A673 (cell line): ENCODE measurements at regions not wholly inside any gene's neighbourhood (a gene's known extent, or its start where the extent isn't known, plus 50 kb on each side); places are given as distances from the start of the nearest gene placed in this dataset.

Experiments used
- BruUV-seq: library from RNA; stranded (reverse); fragments of 400-500 nt; replicated peaks from 2 replicates; lab custom pipeline; 2021; lab: Mats Ljungman, UMichigan
- CTCF ChIA-PET: fragments of 300-600 bp; sonication (Branson Sonifier 250); formaldehyde crosslinking; loops from one replicate; lab custom pipeline; 2022; ENCODE audit warnings: antibody characterized with exemption; lab: Charles Lee
- POLR2A ChIA-PET: fragments of 300-600 bp; sonication (Branson Sonifier 250); formaldehyde crosslinking; loops from one replicate; lab custom pipeline; 2022; ENCODE audit warnings: antibody characterized with exemption; ENCODE audit not compliant: low non-redundant PET; lab: Charles Lee
- DNase-seq: peaks from one replicate; pipeline ENCODE4 v3.0.0-alpha.2; 2015; ENCODE audit warnings: low spot score
- H3K27ac ChIP-seq: fragments of 200-600 bp; sonication (generic); 2 replicates; pipeline ENCODE4 v1.5.1; 2016; ENCODE audit warnings: mixed run types, low read depth, mild to moderate bottlenecking, mixed read lengths, antibody characterized with exemption, low read length; ENCODE audit not compliant: poor library complexity, severe bottlenecking
- H3K27me3 ChIP-seq: fragments of 200-600 bp; sonication (generic); replicated peaks from 2 replicates; pipeline ENCODE4 v1.6.1; 2017; ENCODE audit warnings: mixed run types, low read depth, mild to moderate bottlenecking, mixed read lengths, antibody characterized with exemption, low read length; ENCODE audit not compliant: insufficient read depth, poor library complexity
- H3K36me3 ChIP-seq: fragments of 200-600 bp; sonication (generic); 2 replicates; pipeline ENCODE4 v1.6.1; 2016; ENCODE audit warnings: mixed run types, mild to moderate bottlenecking, mixed read lengths, antibody characterized with exemption, low read length; ENCODE audit not compliant: insufficient read depth, poor library complexity, severe bottlenecking
- H3K4me1 ChIP-seq: fragments of 200-600 bp; sonication (generic); 2 replicates; pipeline ENCODE4 v1.6.1; 2017; ENCODE audit warnings: mixed run types, mild to moderate bottlenecking, mixed read lengths, antibody characterized with exemption, low read length; ENCODE audit not compliant: insufficient read depth, poor library complexity, severe bottlenecking
- H3K4me3 ChIP-seq: fragments of 200-600 bp; sonication (generic); 2 replicates; pipeline ENCODE4 v1.5.1; 2016; ENCODE audit warnings: low read depth, mixed run types, mild to moderate bottlenecking, mixed read lengths, low read length; ENCODE audit not compliant: poor library complexity, severe bottlenecking
- H3K9me3 ChIP-seq: fragments of 200-600 bp; sonication (generic); 2 replicates; pipeline ENCODE4 v1.6.1; 2016; ENCODE audit warnings: mixed run types, low read depth, mild to moderate bottlenecking, mixed read lengths, antibody characterized with exemption, low read length; ENCODE audit not compliant: poor library complexity, severe bottlenecking
- EZH2 ChIP-seq: fragments of 200-600 bp; sonication (generic); IDR thresholded peaks from 2 replicates; pipeline ENCODE4 v1.6.1; 2017; ENCODE audit warnings: borderline replicate concordance, low read depth, mild to moderate bottlenecking, mixed read lengths, antibody characterized with exemption, low read length; ENCODE audit not compliant: poor library complexity, severe bottlenecking
- intact Hi-C: fragments of 100-400 bp; cut with micrococcal nuclease; formaldehyde crosslinking; loops from one replicate; pipeline ENCODE4 v1.10.0; 2022; ENCODE audit not compliant: unreplicated experiment
- TF ChIP-seq, protein P1 (sequence below): fragments of 300-800, 200-600 bp; sonication (generic); conservative IDR thresholded peaks from 2 replicates; pipeline ENCODE4 v1.5.1; 2017; ENCODE audit warnings: low read depth, mild to moderate bottlenecking, antibody characterized with exemption, low read length, moderate library complexity, mixed read lengths

DNA sequence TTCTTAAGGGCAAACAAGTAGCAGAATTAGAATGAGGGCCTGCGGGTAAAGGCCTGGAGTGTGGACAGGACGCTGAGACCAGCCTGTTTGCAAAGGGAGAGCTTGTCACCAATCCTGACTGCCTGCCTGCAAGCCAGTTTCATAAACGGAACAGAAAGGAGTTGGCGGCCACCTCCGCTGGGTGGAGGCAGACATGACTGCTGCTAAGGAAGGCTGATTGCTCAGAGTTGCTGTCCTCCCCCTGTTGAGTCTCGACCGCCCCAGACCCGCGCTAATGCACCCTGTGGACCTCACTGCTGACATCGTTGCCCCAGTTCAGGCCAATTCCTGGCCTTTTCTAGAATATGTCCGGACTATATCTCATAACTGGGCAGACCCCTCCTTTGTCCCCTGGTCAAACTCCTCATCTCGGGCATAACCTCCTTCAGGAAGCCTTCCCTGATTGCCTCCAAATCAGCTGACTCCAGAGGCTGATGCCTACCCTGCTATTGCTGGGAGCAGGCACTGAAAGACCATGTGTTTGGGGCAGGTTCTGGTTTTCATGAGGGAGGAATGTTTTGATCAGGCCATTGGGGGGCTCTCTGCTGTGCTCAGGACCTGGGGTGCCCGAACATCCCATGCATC is 153.0 kb upstream of the CIBAR2 start:
- intact Hi-C loops = no loop called here
- no peak for DNase-seq
- H3K27ac ChIP-seq = no peak overlapping the region
- H3K4me3 ChIP-seq = no peak overlapping the region
- no peak for TF ChIP-seq EZH2
- TF ChIP-seq, protein P1, sequence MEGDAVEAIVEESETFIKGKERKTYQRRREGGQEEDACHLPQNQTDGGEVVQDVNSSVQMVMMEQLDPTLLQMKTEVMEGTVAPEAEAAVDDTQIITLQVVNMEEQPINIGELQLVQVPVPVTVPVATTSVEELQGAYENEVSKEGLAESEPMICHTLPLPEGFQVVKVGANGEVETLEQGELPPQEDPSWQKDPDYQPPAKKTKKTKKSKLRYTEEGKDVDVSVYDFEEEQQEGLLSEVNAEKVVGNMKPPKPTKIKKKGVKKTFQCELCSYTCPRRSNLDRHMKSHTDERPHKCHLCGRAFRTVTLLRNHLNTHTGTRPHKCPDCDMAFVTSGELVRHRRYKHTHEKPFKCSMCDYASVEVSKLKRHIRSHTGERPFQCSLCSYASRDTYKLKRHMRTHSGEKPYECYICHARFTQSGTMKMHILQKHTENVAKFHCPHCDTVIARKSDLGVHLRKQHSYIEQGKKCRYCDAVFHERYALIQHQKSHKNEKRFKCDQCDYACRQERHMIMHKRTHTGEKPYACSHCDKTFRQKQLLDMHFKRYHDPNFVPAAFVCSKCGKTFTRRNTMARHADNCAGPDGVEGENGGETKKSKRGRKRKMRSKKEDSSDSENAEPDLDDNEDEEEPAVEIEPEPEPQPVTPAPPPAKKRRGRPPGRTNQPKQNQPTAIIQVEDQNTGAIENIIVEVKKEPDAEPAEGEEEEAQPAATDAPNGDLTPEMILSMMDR = no peak
- no peaks in the 10 kb centered on the region for H3K27me3 ChIP-seq
- ChIA-PET POLR2A (no interaction called here), CTCF (no interaction called here)
- H3K36me3 ChIP-seq = no peaks in the 10 kb centered on the region
- no TSS peak for BruUV-seq
- H3K4me1 ChIP-seq = peaks cover 8% of the 10 kb centered on the region
- H3K9me3 ChIP-seq = no peaks in the 10 kb centered on the region

GRCh38 chr16:85265810-85266209 is 153.5 kb upstream of the CIBAR2 start:
- Histone ChIP-seq H3K27me3 (no peaks in the 10 kb centered on the region), H3K4me1 (peaks cover 8% of the 10 kb centered on the region), H3K9me3 (no peaks in the 10 kb centered on the region), H3K4me3 (no peak overlapping the region), H3K36me3 (no peaks in the 10 kb centered on the region), H3K27ac (no peak overlapping the region)
- POLR2A ChIA-PET = no interaction called here
- BruUV-seq = no TSS peak
- TF ChIP-seq, protein P1 = no peak
- TF ChIP-seq EZH2 = no peak
- CTCF ChIA-PET = no interaction called here
- intact Hi-C loops = no loop called here
- no peak for DNase-seq

DNA sequence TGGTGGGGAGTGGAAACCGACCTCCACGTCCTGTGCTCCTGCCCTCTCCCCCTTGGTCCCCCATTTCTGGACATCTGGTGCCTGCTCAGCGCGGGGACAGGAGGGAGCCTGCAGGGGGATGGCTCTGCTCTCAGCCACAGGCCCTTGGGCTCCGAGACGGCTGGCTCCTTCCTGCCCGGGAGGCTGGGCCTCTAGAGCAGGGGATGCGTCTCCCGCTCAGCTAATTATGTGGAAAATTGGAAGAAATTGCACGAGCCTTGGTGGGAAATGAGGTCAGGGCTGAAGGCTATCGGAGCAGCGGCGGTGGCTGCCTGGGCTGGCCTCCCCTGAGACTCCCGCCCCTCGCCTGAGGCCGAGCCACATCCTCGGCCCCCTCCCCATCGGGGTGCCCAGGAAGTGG is 154.6 kb upstream of the CIBAR2 start:
- TF ChIP-seq EZH2 = no peak
- TF ChIP-seq, protein P1 = no peak
- Histone ChIP-seq H3K9me3 (no peaks in the 10 kb centered on the region), H3K27me3 (no peaks in the 10 kb centered on the region), H3K4me1 (peaks cover 8% of the 10 kb centered on the region), H3K27ac (no peak overlapping the region), H3K36me3 (no peaks in the 10 kb centered on the region), H3K4me3 (no peak overlapping the region)
- ChIA-PET CTCF (interaction anchor here (0.5 kb wide), 1 partner anchor 347 kb away, joined by 4 read pairs; no protein-coding TSS in a partner anchor), POLR2A (no interaction called here)
- DNase-seq = peak; percentile 40
- no TSS peak for BruUV-seq
- intact Hi-C loops = no loop called here
